ENCODE measurements at regions not wholly inside any gene's neighbourhood (a gene's known extent, or its start where the extent isn't known, plus 50 kb on each side); places are given as distances from the start of the nearest gene placed in this dataset.
"Not testable (repeated sequence)": the region's sequence is repeated elsewhere in the genome, so short reads cannot be mapped to it uniquely, and the experiment has no call there.

DNA sequence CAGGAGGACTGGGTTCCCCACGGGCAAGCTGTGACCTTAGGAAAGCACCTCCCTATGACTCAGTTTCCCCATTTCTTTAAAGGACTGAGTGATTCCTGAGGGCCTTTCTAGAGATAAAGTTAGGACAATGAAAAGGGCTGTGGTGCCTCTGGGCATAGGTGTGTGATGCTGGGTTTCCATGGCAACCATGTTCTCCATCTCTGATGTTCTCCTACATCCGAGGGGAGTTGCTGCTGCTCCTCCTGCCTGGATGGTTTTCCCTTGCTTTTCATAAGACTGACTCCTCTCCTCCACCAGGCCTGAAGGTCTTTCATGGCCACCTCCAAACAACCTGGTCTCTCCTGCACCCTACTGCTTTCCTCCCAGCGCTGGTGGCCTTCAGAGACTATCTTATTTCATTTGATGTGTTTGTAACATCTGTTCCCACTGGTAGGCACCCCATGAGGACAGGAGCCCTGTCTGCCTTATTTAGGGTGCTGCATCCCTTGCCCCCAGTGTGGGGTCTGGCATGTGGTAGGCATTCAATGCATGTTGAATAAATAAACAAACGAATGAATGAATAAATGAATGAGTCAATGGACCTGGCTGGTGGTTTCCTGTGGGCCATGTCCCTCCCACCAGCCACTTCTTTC lies 112.2 kb upstream of the HAND1 start:
- H3K4me3 ChIP-seq (ENCODE audit: low read length) = no peak overlapping the region
- DNase-seq (no peak), ATAC-seq (no peak)
- no peak overlapping the region for H3K27ac ChIP-seq (ENCODE audit: low read length)
- H3F3A ChIP-seq (ENCODE audit: low read length, unreplicated experiment) = no peaks in the 10 kb centered on the region
- H2AFZ ChIP-seq (ENCODE audit: low read length) = no peak overlapping the region
- no peaks in the 10 kb centered on the region for H3K4me1 ChIP-seq (ENCODE audit: insufficient read depth, low read length)
- H3K9me3 ChIP-seq (ENCODE audit: low read length) = no peaks in the 10 kb centered on the region
- CTCF ChIA-PET = no interaction called here
- no peaks in the 10 kb centered on the region for H4K20me1 ChIP-seq (ENCODE audit: low read length)
- intact Hi-C loops (cut with micrococcal nuclease) = no loop called here
- H3K9ac ChIP-seq (ENCODE audit: low read length) = no peak overlapping the region
- no peaks in the 10 kb centered on the region for H3K9me2 ChIP-seq (replicated peaks; ENCODE audit: low read length)
- H3K27me3 ChIP-seq (ENCODE audit: low read length) = peaks cover 14% of the 10 kb centered on the region
- TF ChIP-seq EZH2phosphoT487 (IDR thresholded peaks at IDR 0.05; ENCODE audit: borderline replicate concordance, low read length) (no peak), EZH2 (IDR thresholded peaks at IDR 0.05; ENCODE audit: low read length, unreplicated experiment) (no peak)
- TF ChIP-seq, protein P1, sequence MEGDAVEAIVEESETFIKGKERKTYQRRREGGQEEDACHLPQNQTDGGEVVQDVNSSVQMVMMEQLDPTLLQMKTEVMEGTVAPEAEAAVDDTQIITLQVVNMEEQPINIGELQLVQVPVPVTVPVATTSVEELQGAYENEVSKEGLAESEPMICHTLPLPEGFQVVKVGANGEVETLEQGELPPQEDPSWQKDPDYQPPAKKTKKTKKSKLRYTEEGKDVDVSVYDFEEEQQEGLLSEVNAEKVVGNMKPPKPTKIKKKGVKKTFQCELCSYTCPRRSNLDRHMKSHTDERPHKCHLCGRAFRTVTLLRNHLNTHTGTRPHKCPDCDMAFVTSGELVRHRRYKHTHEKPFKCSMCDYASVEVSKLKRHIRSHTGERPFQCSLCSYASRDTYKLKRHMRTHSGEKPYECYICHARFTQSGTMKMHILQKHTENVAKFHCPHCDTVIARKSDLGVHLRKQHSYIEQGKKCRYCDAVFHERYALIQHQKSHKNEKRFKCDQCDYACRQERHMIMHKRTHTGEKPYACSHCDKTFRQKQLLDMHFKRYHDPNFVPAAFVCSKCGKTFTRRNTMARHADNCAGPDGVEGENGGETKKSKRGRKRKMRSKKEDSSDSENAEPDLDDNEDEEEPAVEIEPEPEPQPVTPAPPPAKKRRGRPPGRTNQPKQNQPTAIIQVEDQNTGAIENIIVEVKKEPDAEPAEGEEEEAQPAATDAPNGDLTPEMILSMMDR (conservative IDR thresholded peaks at IDR 0.05; ENCODE audit: low read depth, low read length) = no peak
- POLR2A ChIA-PET (ENCODE audit: unreplicated experiment) = no interaction called here
- no peaks in the 10 kb centered on the region for H3K79me2 ChIP-seq (ENCODE audit: low read length)
- BruUV-seq (replicated peaks) = no TSS peak
- H3K36me3 ChIP-seq (ENCODE audit: low read depth, low read length) = no peaks in the 10 kb centered on the region
- H3K4me2 ChIP-seq (ENCODE audit: low read length) = no peak overlapping the region

DNA sequence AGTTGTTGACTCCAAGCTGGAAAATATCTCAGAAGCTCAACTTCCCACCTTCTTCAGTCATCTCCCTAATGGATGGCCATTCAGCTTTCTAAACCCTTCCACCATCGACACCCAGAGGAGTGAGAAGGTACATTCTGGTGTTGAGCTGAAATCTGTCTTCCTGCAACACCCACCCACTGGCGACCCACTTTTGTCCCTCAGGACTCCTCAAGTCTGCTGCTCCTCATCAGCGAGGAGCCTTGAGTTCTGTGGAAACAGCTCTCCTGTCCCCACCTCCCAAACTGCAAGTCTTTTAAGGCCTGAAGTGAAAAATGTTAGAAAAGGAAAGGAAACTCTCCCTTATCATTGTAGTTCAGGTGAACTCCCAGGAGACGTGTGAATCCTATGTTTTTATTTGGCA lies 111.5 kb upstream of the HAND1 start:
- no peaks in the 10 kb centered on the region for H4K20me1 ChIP-seq (ENCODE audit: low read length)
- intact Hi-C loops (cut with micrococcal nuclease) = no loop called here
- POLR2A ChIA-PET (ENCODE audit: unreplicated experiment) = no interaction called here
- no peak for ATAC-seq
- H3K27me3 ChIP-seq (ENCODE audit: low read length) = peaks cover 14% of the 10 kb centered on the region
- no peaks in the 10 kb centered on the region for H3K79me2 ChIP-seq (ENCODE audit: low read length)
- H3K4me3 ChIP-seq (ENCODE audit: low read length) = no peak overlapping the region
- no peak for DNase-seq
- no peak overlapping the region for H3K4me2 ChIP-seq (ENCODE audit: low read length)
- CTCF ChIA-PET = no interaction called here
- H3F3A ChIP-seq (ENCODE audit: low read length, unreplicated experiment) = no peaks in the 10 kb centered on the region
- TF ChIP-seq, protein P1 (conservative IDR thresholded peaks at IDR 0.05; ENCODE audit: low read depth, low read length) = no peak
- TF ChIP-seq EZH2 (IDR thresholded peaks at IDR 0.05; ENCODE audit: low read length, unreplicated experiment) = no peak
- BruUV-seq (replicated peaks) = no TSS peak
- H3K9me3 ChIP-seq (ENCODE audit: low read length) = no peaks in the 10 kb centered on the region
- H3K27ac ChIP-seq (ENCODE audit: low read length) = no peak overlapping the region
- H3K9me2 ChIP-seq (replicated peaks; ENCODE audit: low read length) = no peaks in the 10 kb centered on the region
- H2AFZ ChIP-seq (ENCODE audit: low read length) = no peak overlapping the region
- no peaks in the 10 kb centered on the region for H3K4me1 ChIP-seq (ENCODE audit: insufficient read depth, low read length)
- no peaks in the 10 kb centered on the region for H3K36me3 ChIP-seq (ENCODE audit: low read depth, low read length)
- no peak overlapping the region for H3K9ac ChIP-seq (ENCODE audit: low read length)

- H3K4me2 ChIP-seq (ENCODE audit: low read length); H3K9ac ChIP-seq (ENCODE audit: low read length); H3K4me1 ChIP-seq (ENCODE audit: insufficient read depth, low read length); CTCF ChIA-PET; H3K79me2 ChIP-seq (ENCODE audit: low read length); H2AFZ ChIP-seq (ENCODE audit: low read length); POLR2A ChIA-PET (ENCODE audit: unreplicated experiment); ATAC-seq; H3K36me3 ChIP-seq (ENCODE audit: low read depth, low read length); H3K9me3 ChIP-seq (ENCODE audit: low read length); H3K4me3 ChIP-seq (ENCODE audit: low read length); BruUV-seq (replicated peaks); H3K9me2 ChIP-seq (replicated peaks; ENCODE audit: low read length); H3F3A ChIP-seq (ENCODE audit: low read length, unreplicated experiment); DNase-seq; H4K20me1 ChIP-seq (ENCODE audit: low read length); H3K27ac ChIP-seq (ENCODE audit: low read length); intact Hi-C loops (cut with micrococcal nuclease): not testable (repeated sequence)
- H3K27me3 ChIP-seq (ENCODE audit: low read length) = peaks cover 14% of the 10 kb centered on the region
Observed at GRCh38 chr5:154588833-154589425, 110.9 kb upstream of the HAND1 start.
